ENCODE measurements at regions not wholly inside any gene's neighbourhood (a gene's known extent, or its start where the extent isn't known, plus 50 kb on each side); places are given as distances from the start of the nearest gene placed in this dataset.

GRCh38 chr2:129275706-129276105 is 703.8 kb upstream of the RAB6C start:
- 76% methylated on average over 3 of the region's 3 CpGs for WGBS (ENCODE audit: insufficient coverage, low coverage, low lambda C conversion rate, missing lambda C conversion rate)
- no peak for ATAC-seq
- Histone ChIP-seq H3K27me3 (no peaks in the 10 kb centered on the region), H3K27ac (no peak overlapping the region), H3K36me3 (no peaks in the 10 kb centered on the region), H3K4me3 (no peak overlapping the region), H3K9me3 (no peaks in the 10 kb centered on the region), H3K4me1 (no peaks in the 10 kb centered on the region)
- no peak for DNase-seq
- TF ChIP-seq POLR2A (IDR thresholded peaks at IDR 0.05) (no peak), CTCF (IDR thresholded peaks at IDR 0.05) (no peak)
- intact Hi-C loops (cut with DNase I) = no loop called here

GRCh38 chr2:129276978-129277584 is 702.4 kb upstream of the RAB6C start:
- no peaks in the 10 kb centered on the region for H3K36me3 ChIP-seq
- 40% methylated on average over 4 of the region's 5 CpGs for WGBS (ENCODE audit: insufficient coverage, low coverage, low lambda C conversion rate, missing lambda C conversion rate)
- TF ChIP-seq POLR2A (IDR thresholded peaks at IDR 0.05) = no peak
- no peak for TF ChIP-seq CTCF (IDR thresholded peaks at IDR 0.05)
- H3K4me1 ChIP-seq = no peaks in the 10 kb centered on the region
- DNase-seq (no peak), ATAC-seq (no peak)
- H3K27ac ChIP-seq = no peak overlapping the region
- intact Hi-C loops (cut with DNase I) = no loop called here
- no peak overlapping the region for H3K4me3 ChIP-seq
- H3K27me3 ChIP-seq = no peaks in the 10 kb centered on the region
- H3K9me3 ChIP-seq = no peaks in the 10 kb centered on the region

GRCh38 chr2:129277585-129277981 is 701.9 kb upstream of the RAB6C start:
- no peak for ATAC-seq
- Histone ChIP-seq H3K36me3 (no peaks in the 10 kb centered on the region), H3K27me3 (no peaks in the 10 kb centered on the region), H3K27ac (no peak overlapping the region), H3K9me3 (no peaks in the 10 kb centered on the region), H3K4me3 (no peak overlapping the region), H3K4me1 (no peaks in the 10 kb centered on the region)
- intact Hi-C loops (cut with DNase I) = no loop called here
- TF ChIP-seq CTCF (IDR thresholded peaks at IDR 0.05) (no peak), POLR2A (IDR thresholded peaks at IDR 0.05) (no peak)
- DNase-seq = no peak
- 20% methylated on average over 1 of the region's 2 CpGs for WGBS (ENCODE audit: insufficient coverage, low coverage, low lambda C conversion rate, missing lambda C conversion rate)

- ATAC-seq = no peak
- Histone ChIP-seq H3K27me3 (no peaks in the 10 kb centered on the region), H3K27ac (no peak overlapping the region), H3K4me3 (no peak overlapping the region), H3K4me1 (no peaks in the 10 kb centered on the region), H3K9me3 (no peaks in the 10 kb centered on the region), H3K36me3 (no peaks in the 10 kb centered on the region)
- TF ChIP-seq CTCF (IDR thresholded peaks at IDR 0.05) (no peak), POLR2A (IDR thresholded peaks at IDR 0.05) (no peak)
- intact Hi-C loops (cut with DNase I) = no loop called here
- no peak for DNase-seq
- WGBS (ENCODE audit: insufficient coverage, low coverage, low lambda C conversion rate, missing lambda C conversion rate) = 42% methylated on average over 5 of the region's 5 CpGs
Observed at GRCh38 chr2:129281791-129282530, 697.5 kb upstream of the RAB6C start.

Data from right lobe of liver (tissue), 6 donors.